G401.6 (cell line): ENCODE measurements at regions not wholly inside any gene's neighbourhood (a gene's known extent, or its start where the extent isn't known, plus 50 kb on each side); places are given as distances from the start of the nearest gene placed in this dataset.

Experiments used
- FAIRE-seq: peaks from 2 replicates; lab custom pipeline; 2012; peaks lifted over from hg19 to GRCh38; lab: Jason Lieb, UNC

GRCh38 chr16:51651061-51651466, 500.0 kb upstream of the SALL1 start:
- FAIRE-seq = no peak

DNA sequence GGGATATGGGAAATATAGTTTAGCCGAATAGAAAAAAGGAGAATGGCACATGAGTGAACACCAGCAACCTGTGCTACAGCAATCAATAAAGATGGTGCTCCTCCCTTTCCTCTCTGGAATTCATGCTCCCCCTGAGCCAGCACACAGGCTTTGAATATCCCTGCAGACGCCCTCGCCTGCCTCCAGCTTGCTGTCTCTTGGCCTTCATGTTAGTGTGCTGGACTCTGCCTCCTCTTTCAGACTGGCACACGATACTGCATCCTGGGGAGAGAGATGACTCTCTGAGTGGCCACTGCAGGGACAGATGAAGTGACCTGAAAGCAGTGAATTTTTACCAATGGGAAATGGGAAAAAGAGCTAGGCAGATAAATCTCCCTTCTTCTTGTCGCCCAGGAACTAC, 498.6 kb upstream of the SALL1 start:
- no peak for FAIRE-seq

- no peak for FAIRE-seq
These were observed 497.5 kb upstream of the SALL1 start for GRCh38 chr16:51648526-51648925.

DNA sequence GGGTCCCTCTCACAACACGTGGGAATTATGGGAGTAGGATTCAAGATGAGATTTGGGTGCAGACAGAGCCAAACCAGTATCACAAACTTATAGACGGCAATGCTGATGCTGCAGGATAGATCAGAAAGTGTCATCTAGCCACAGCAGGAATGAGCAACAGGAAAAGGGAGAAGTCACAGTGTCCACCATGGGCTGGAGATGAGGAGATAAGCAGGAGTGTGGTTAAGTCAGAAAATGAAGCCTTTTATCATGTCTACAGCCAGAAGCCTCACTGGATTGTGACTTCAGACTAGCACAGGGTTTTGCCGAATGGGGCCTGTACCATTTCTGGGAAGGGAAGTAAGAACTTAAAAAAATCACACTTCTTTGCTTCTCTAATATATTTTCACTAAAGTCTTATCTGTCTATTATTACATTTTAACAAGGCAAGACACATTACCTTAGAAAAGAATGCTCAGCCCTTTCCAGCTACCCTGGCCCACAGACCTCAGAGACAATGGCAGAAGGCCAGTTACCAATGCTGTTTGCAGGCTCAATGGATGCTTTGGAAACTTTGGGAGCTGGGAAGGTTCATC, 490.2 kb upstream of the SALL1 start:
- no peak for FAIRE-seq

DNA sequence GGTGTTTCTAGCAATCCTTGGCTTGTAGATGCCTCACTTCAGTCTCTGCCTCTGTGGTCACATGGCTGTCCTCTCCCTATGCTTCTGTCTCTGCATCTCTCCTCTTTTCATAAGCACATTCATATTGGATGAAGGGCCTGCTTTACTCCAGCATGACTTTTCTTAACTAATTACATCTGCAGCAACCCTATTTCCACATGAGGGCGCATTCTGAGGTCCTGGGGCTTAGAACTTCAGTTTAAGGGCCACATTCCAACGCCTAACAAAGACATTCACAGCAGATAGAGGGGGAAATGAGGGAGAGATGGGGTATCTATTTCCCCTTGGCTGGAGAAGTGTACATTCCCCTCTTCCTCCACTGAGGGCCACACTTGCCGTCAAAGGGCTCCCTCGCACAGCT, 489.1 kb upstream of the SALL1 start:
- FAIRE-seq = no peak

DNA sequence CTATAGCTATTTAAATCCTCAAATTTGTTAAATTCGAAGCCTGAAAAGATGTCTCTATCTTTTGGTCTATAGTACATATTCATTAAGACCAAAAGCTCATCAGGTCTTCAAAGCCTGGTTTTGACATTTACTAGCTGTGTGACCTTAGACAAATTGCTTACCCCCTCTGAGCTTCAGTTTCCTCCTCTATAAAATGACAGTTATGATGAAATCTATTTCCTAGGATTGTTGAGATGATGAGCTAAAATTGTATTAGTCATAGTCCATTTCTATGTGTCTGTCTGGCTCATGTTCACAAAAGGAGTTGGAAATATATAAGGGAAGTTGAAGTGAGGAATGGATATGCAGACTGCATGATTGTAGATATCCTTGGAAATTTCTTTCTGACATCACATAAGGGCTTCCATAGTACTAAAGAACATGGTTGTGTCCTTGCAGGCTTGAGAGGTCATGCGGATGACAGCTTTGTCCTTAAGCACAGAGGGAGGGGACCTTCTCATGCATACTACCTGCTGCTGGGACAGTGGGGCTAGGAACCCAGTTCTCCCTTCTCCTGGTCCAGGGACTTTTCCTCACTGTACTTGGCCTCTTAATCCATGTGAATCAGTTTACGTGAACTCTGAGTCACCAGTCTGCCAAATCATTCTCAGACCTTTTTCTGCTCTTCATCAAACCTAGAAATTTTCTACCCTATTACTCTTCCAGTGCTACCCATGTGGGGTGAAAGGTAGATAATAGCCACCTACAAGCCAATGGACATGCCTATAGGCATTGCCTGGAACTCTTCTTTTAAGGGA, 487.5 kb upstream of the SALL1 start:
- FAIRE-seq = no peak

- FAIRE-seq = no peak
These were observed 486.7 kb upstream of the SALL1 start for GRCh38 chr16:51637770-51638094.

DNA sequence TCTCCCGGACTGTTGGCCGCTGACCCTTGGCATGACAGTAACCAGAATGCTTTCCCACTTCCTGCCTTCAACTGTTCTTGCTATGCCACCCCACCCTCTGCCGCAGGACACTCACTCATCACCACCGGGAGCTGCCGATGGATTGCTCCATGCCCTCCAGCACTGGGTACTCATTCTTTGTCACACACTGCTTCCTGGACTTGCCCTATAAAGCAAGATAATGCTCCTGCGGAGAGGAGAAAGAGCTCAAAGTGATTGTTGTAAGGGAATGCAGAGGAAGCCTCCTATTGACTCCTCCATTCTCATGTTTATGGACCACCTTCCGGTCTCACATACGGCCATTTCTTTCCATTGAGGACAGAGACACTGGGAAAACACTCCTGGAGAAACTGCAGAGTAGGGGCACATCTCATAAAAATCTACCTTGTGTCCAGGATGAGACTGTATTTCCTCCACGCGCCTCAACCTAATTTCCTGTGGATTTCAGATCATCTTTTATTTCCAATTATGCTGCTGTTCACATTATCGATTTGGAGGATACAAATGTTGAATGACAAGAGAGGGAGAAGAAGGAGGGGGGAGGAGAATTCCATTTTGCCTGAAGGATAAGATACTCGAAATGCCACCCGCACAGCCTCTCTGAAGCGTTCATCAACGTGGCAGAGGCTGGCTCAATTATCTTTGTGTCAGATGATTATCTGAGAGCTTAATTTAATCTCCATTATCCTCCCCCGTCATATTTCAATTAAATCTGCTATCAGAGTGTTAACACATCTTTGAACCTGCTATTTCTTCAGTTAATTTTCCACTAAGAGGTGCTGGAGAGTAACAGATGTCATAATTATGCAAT, 486.1 kb upstream of the SALL1 start:
- no peak for FAIRE-seq

DNA sequence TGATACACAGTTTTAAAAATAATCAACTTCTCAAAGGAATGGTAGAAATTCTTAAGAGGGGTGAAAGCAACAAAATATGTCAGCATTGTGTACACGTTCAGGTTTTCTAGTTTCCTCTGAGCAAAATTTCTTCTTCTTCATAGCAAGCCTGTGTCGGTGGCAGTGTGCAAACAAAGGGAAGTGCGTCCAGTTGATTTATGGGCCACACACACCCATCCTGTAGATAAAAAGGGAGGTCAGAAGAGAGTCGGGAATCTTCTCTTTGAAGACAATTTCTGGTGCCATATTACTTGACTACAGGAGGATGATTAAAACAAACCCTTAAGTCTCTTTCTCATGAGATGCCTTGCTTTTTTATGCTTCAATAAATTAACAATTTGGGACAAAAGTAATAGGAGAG, 484.1 kb upstream of the SALL1 start:
- FAIRE-seq = no peak

GRCh38 chr16:51630076-51630475, 479.0 kb upstream of the SALL1 start:
- no peak for FAIRE-seq

GRCh38 chr16:51629576-51629975, 478.5 kb upstream of the SALL1 start:
- FAIRE-seq = no peak

DNA sequence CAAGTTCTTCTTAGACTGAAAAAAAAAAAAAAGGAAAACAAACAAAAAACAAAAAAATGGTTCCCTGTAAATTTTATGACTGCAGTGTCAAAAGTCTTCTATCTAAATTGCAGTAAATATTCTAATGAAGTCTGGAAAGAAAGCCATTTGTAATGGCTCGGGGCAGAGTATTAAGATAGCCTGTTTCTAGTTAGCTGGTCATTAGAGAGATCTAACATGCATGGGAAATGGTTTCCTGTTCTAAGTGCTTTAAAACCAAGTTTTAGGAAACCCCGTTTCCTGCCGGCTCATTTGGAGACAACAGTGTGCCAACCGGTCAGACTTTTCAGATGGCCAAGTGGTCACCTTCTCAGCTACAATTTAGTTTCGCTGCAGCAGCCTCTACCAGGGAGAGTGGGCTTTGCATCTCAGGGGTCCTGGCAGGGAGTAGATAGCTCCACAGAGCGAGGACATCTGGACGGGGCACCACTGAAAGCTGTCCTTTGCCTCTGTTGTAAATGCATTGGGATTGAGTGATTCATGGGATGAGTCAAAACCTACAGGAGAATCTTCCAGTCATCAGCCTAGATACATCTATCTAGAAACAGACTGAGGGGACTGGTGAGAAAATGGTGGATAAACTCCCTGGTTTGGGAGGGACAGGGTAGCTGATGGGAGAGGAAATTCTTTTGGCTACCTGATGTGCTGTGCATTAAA, 473.2 kb upstream of the SALL1 start:
- FAIRE-seq = no peak

DNA sequence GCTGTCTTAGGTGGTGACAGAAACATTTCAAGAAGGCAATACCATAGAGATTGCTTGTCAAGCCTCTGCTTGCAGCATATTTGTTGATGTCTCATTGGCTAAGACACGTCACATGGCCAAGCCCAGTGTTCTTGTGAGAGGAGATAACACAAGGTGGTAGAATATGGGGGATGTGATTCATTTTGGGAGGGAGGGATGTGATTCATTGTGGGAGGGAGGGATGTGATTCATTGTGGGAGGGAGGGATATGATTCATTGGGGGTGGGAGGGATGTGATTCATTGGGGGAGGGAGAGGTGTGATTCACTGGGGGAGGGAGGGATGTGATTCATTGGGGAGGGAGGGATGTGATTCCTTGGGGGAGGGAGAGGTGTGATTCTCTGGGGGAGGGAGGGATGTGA, 470.5 kb upstream of the SALL1 start:
- FAIRE-seq = no peak

- FAIRE-seq = no peak
These were observed 464.1 kb upstream of the SALL1 start for GRCh38 chr16:51615141-51615540.

- FAIRE-seq = no peak
These were observed 456.2 kb upstream of the SALL1 start for GRCh38 chr16:51607201-51607651.

GRCh38 chr16:51596247-51596646, 445.2 kb upstream of the SALL1 start:
- FAIRE-seq = no peak

- no peak for FAIRE-seq
These were observed 441.6 kb upstream of the SALL1 start for GRCh38 chr16:51592535-51593300.

DNA sequence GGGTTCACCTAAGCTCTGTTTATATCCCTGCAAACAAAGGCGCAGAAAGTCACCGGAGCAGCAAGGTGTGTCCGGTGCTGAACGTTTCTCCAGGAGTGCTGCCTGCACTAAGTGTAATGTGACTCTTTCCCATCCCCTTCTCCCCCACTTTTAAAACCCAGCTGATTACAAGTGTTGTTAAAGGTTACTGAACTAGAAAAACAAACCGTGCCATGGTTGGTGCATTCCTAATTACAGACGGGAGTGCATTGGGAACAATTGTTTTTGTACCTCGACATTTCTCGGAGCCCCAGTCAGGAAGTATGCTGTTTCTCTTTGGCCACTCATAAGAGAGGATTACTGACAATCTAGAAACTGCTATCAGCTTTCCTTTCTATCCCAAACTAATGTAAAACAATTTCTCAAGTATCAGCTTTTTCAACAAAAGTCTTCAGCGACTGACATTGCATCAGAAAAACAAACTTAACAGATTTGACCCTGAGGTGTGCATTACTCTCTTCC, 441.0 kb upstream of the SALL1 start:
- no peak for FAIRE-seq

GRCh38 chr16:51591480-51591879, 440.4 kb upstream of the SALL1 start:
- FAIRE-seq = no peak

- no peak for FAIRE-seq
These were observed 428.7 kb upstream of the SALL1 start for GRCh38 chr16:51579652-51580360.
